ENCODE measurements at regions not wholly inside any gene's neighbourhood (a gene's known extent, or its start where the extent isn't known, plus 50 kb on each side); places are given as distances from the start of the nearest gene placed in this dataset.

GRCh38 chr11:95404370-95404769 is 173.4 kb upstream of the SESN3 start:
- no peaks in the 10 kb centered on the region for H3K9me3 ChIP-seq (ENCODE audit: insufficient read depth, low read depth, low read length)
- H3K36me3 ChIP-seq (ENCODE audit: insufficient read depth, low read length): no peaks in the 10 kb centered on the region
- no peaks in the 10 kb centered on the region for H3K4me1 ChIP-seq (ENCODE audit: insufficient read depth, low read length)
- 69% methylated on average over 4 of the region's 4 CpGs for WGBS
- H3K27ac ChIP-seq (ENCODE audit: low read depth, low read length): no peak overlapping the region
- no peak overlapping the region for H3K9ac ChIP-seq (ENCODE audit: low read depth, low read length)
- H3K4me3 ChIP-seq (ENCODE audit: low read length): no peak overlapping the region
- no peaks in the 10 kb centered on the region for H3K27me3 ChIP-seq (ENCODE audit: insufficient read depth, low read length)

GRCh38 chr11:95398437-95399112 is 167.6 kb upstream of the SESN3 start:
- Histone ChIP-seq H3K27me3 (ENCODE audit: insufficient read depth, low read length) (no peaks in the 10 kb centered on the region), H3K27ac (ENCODE audit: low read depth, low read length) (no peak overlapping the region)
- WGBS: 97% methylated on average over 3 of the region's 3 CpGs

GRCh38 chr11:95392644-95393043 is 161.6 kb upstream of the SESN3 start:
- H3K36me3 ChIP-seq (ENCODE audit: insufficient read depth, low read length): no peaks in the 10 kb centered on the region
- no peak overlapping the region for H3K9ac ChIP-seq (ENCODE audit: low read depth, low read length)
- no peak overlapping the region for H3K4me3 ChIP-seq (ENCODE audit: low read length)
- 0 out of 2 replicates have a peak, but pooled peaks cover 6% of the 10 kb centered on the region for H3K9me3 ChIP-seq (ENCODE audit: insufficient read depth, low read depth, low read length)
- H3K27ac ChIP-seq (ENCODE audit: low read depth, low read length): no peak overlapping the region
- H3K4me1 ChIP-seq (ENCODE audit: insufficient read depth, low read length): no peaks in the 10 kb centered on the region
- H3K27me3 ChIP-seq (ENCODE audit: insufficient read depth, low read length): no peaks in the 10 kb centered on the region
- 100% methylated on average over 1 of the region's 1 CpG for WGBS

More at GRCh38 chr11:95398437-95399112, 167.6 kb upstream of the SESN3 start:
- H3K4me1 ChIP-seq (ENCODE audit: insufficient read depth, low read length): no peaks in the 10 kb centered on the region
- 0 out of 2 replicates have a peak, but pooled peaks cover 6% of the 10 kb centered on the region for H3K9me3 ChIP-seq (ENCODE audit: insufficient read depth, low read depth, low read length)
- no peak overlapping the region for H3K9ac ChIP-seq (ENCODE audit: low read depth, low read length)
- no peaks in the 10 kb centered on the region for H3K36me3 ChIP-seq (ENCODE audit: insufficient read depth, low read length)
- H3K4me3 ChIP-seq (ENCODE audit: low read length): no peak overlapping the region

- Histone ChIP-seq H3K4me3 (ENCODE audit: low read length) (no peak overlapping the region), H3K36me3 (ENCODE audit: insufficient read depth, low read length) (no peaks in the 10 kb centered on the region), H3K27me3 (ENCODE audit: insufficient read depth, low read length) (no peaks in the 10 kb centered on the region), H3K9me3 (ENCODE audit: insufficient read depth, low read depth, low read length) (no peaks in the 10 kb centered on the region), H3K9ac (ENCODE audit: low read depth, low read length) (no peak overlapping the region), H3K4me1 (ENCODE audit: insufficient read depth, low read length) (no peaks in the 10 kb centered on the region), H3K27ac (ENCODE audit: low read depth, low read length) (no peak overlapping the region)
- WGBS: 96% methylated on average over 1 of the region's 1 CpG
These were observed 158.4 kb upstream of the SESN3 start for GRCh38 chr11:95389427-95389826.

- H3K4me1 ChIP-seq (ENCODE audit: insufficient read depth, low read length): no peaks in the 10 kb centered on the region; the same call in 1 of the 2 replicates
- no peaks in the 10 kb centered on the region for H3K9me3 ChIP-seq (ENCODE audit: insufficient read depth, low read depth, low read length)
- H3K27me3 ChIP-seq (ENCODE audit: insufficient read depth, low read length): no peaks in the 10 kb centered on the region
- WGBS: 92% methylated on average over 5 of the region's 6 CpGs
- H3K4me3 ChIP-seq (ENCODE audit: low read length): no peak overlapping the region
- no peak overlapping the region for H3K27ac ChIP-seq (ENCODE audit: low read depth, low read length)
- H3K9ac ChIP-seq (ENCODE audit: low read depth, low read length): no peak overlapping the region
- H3K36me3 ChIP-seq (ENCODE audit: insufficient read depth, low read length): no peaks in the 10 kb centered on the region
These were observed 157.1 kb upstream of the SESN3 start for GRCh38 chr11:95388086-95388485.

GRCh38 chr11:95387325-95387724 is 156.3 kb upstream of the SESN3 start:
- no peak overlapping the region for H3K4me3 ChIP-seq (ENCODE audit: low read length)
- 96% methylated on average over 1 of the region's 1 CpG for WGBS

GRCh38 chr11:95385577-95385976 is 154.6 kb upstream of the SESN3 start:
- no peak overlapping the region for H3K27ac ChIP-seq (ENCODE audit: low read depth, low read length)
- H3K27me3 ChIP-seq (ENCODE audit: insufficient read depth, low read length): no peaks in the 10 kb centered on the region
- H3K4me1 ChIP-seq (ENCODE audit: insufficient read depth, low read length): no peaks in the 10 kb centered on the region; the same call in 1 of the 2 replicates

More at GRCh38 chr11:95387325-95387724, 156.3 kb upstream of the SESN3 start:
- Histone ChIP-seq H3K9me3 (ENCODE audit: insufficient read depth, low read depth, low read length) (no peaks in the 10 kb centered on the region), H3K27ac (ENCODE audit: low read depth, low read length) (no peak overlapping the region), H3K36me3 (ENCODE audit: insufficient read depth, low read length) (no peaks in the 10 kb centered on the region), H3K27me3 (ENCODE audit: insufficient read depth, low read length) (no peaks in the 10 kb centered on the region), H3K4me1 (ENCODE audit: insufficient read depth, low read length) (no peaks in the 10 kb centered on the region; the same call in 1 of the 2 replicates), H3K9ac (ENCODE audit: low read depth, low read length) (no peak overlapping the region)

GRCh38 chr11:95379479-95379878 is 148.5 kb upstream of the SESN3 start:
- no peaks in the 10 kb centered on the region for H3K9me3 ChIP-seq (ENCODE audit: insufficient read depth, low read depth, low read length)
- H3K9ac ChIP-seq (ENCODE audit: low read depth, low read length): no peak overlapping the region

More at GRCh38 chr11:95385577-95385976, 154.6 kb upstream of the SESN3 start:
- H3K36me3 ChIP-seq (ENCODE audit: insufficient read depth, low read length): no peaks in the 10 kb centered on the region
- no peak overlapping the region for H3K4me3 ChIP-seq (ENCODE audit: low read length)
- no peak overlapping the region for H3K9ac ChIP-seq (ENCODE audit: low read depth, low read length)
- no peaks in the 10 kb centered on the region for H3K9me3 ChIP-seq (ENCODE audit: insufficient read depth, low read depth, low read length)

GRCh38 chr11:95378789-95379188 is 147.8 kb upstream of the SESN3 start:
- Histone ChIP-seq H3K36me3 (ENCODE audit: insufficient read depth, low read length) (no peaks in the 10 kb centered on the region), H3K9ac (ENCODE audit: low read depth, low read length) (no peak overlapping the region), H3K4me3 (ENCODE audit: low read length) (no peak overlapping the region), H3K4me1 (ENCODE audit: insufficient read depth, low read length) (peaks cover 23% of the 10 kb centered on the region), H3K27me3 (ENCODE audit: insufficient read depth, low read length) (no peaks in the 10 kb centered on the region), H3K27ac (ENCODE audit: low read depth, low read length) (no peak overlapping the region), H3K9me3 (ENCODE audit: insufficient read depth, low read depth, low read length) (no peaks in the 10 kb centered on the region)
- WGBS: 54% methylated on average over 1 of the region's 1 CpG

More at GRCh38 chr11:95379479-95379878, 148.5 kb upstream of the SESN3 start:
- Histone ChIP-seq H3K4me3 (ENCODE audit: low read length) (no peak overlapping the region), H3K27me3 (ENCODE audit: insufficient read depth, low read length) (no peaks in the 10 kb centered on the region), H3K27ac (ENCODE audit: low read depth, low read length) (no peak overlapping the region), H3K4me1 (ENCODE audit: insufficient read depth, low read length) (peaks cover 23% of the 10 kb centered on the region), H3K36me3 (ENCODE audit: insufficient read depth, low read length) (no peaks in the 10 kb centered on the region)

GRCh38 chr11:95378111-95378510 is 147.1 kb upstream of the SESN3 start:
- H3K9me3 ChIP-seq (ENCODE audit: insufficient read depth, low read depth, low read length): no peaks in the 10 kb centered on the region
- no peaks in the 10 kb centered on the region for H3K27me3 ChIP-seq (ENCODE audit: insufficient read depth, low read length)
- WGBS: 68% methylated on average over 2 of the region's 2 CpGs
- no peaks in the 10 kb centered on the region for H3K36me3 ChIP-seq (ENCODE audit: insufficient read depth, low read length)
- peaks cover 23% of the 10 kb centered on the region for H3K4me1 ChIP-seq (ENCODE audit: insufficient read depth, low read length)
- no peak overlapping the region for H3K4me3 ChIP-seq (ENCODE audit: low read length)
- H3K27ac ChIP-seq (ENCODE audit: low read depth, low read length): no peak overlapping the region
- no peak overlapping the region for H3K9ac ChIP-seq (ENCODE audit: low read depth, low read length)

- Histone ChIP-seq H3K9me3 (ENCODE audit: insufficient read depth, low read depth, low read length) (no peaks in the 10 kb centered on the region), H3K4me1 (ENCODE audit: insufficient read depth, low read length) (peaks cover 23% of the 10 kb centered on the region), H3K9ac (ENCODE audit: low read depth, low read length) (no peak overlapping the region), H3K27ac (ENCODE audit: low read depth, low read length) (no peak overlapping the region), H3K4me3 (ENCODE audit: low read length) (no peak overlapping the region), H3K36me3 (ENCODE audit: insufficient read depth, low read length) (no peaks in the 10 kb centered on the region), H3K27me3 (ENCODE audit: insufficient read depth, low read length) (no peaks in the 10 kb centered on the region)
- WGBS: 71% methylated on average over 3 of the region's 3 CpGs
These were observed 144.9 kb upstream of the SESN3 start for GRCh38 chr11:95375886-95376285.

GRCh38 chr11:95375451-95375850 is 144.4 kb upstream of the SESN3 start:
- Histone ChIP-seq H3K27me3 (ENCODE audit: insufficient read depth, low read length) (no peaks in the 10 kb centered on the region), H3K9ac (ENCODE audit: low read depth, low read length) (no peak overlapping the region), H3K9me3 (ENCODE audit: insufficient read depth, low read depth, low read length) (no peaks in the 10 kb centered on the region), H3K4me1 (ENCODE audit: insufficient read depth, low read length) (peaks cover 23% of the 10 kb centered on the region), H3K4me3 (ENCODE audit: low read length) (no peak overlapping the region), H3K36me3 (ENCODE audit: insufficient read depth, low read length) (no peaks in the 10 kb centered on the region), H3K27ac (ENCODE audit: low read depth, low read length) (no peak overlapping the region)
- no CpG with 5 or more reads among the region's 1 CpG for WGBS

Measured in HUES64 (cell line).